Sigmoid colon (tissue), 4 donors: ENCODE measurements at regions not wholly inside any gene's neighbourhood (a gene's known extent, or its start where the extent isn't known, plus 50 kb on each side); places are given as distances from the start of the nearest gene placed in this dataset.

Experiments used
- POLR2AphosphoS5 ChIP-seq, 4 donors: sonication (generic); formaldehyde crosslinking; IDR thresholded peaks; one replicate each; pipeline ENCODE4 v1.6.1; 2017; ENCODE audit warnings: antibody characterized with exemption in 4 of 4
- TF ChIP-seq, protein P1 (sequence below), 4 experiments: fragments of 450-650 bp in 3 of 4; fragments of 200-600 bp in 1 of 4; IDR thresholded peaks; one replicate each; pipeline ENCODE4 v1.5.1; 2016 to 2019; ENCODE audit warnings: antibody characterized with exemption in 4 of 4, mild to moderate bottlenecking in 3 of 4, moderate library complexity in 2 of 4

DNA sequence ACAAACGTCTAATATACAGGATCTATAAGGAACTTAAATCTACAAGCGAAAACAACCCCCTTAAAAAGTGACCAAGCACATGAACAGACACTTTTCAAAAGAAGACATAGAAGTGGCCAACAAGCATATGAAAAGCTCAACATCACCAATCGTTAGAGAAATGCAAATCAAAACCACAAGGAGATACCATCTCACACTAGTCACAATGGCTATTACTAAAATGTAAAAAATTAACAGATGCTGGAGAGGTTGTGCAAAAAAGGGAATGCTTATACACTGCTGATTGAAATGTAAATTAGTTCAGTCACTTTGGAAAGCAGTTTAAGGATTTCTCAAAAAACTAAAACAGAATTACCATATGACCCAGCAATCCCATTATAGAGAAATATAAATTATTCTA, 1148.5 kb upstream of the FAM98A start:
- no peak for TF ChIP-seq POLR2AphosphoS5 (IDR thresholded peaks at IDR 0.05)
- TF ChIP-seq, protein P1, sequence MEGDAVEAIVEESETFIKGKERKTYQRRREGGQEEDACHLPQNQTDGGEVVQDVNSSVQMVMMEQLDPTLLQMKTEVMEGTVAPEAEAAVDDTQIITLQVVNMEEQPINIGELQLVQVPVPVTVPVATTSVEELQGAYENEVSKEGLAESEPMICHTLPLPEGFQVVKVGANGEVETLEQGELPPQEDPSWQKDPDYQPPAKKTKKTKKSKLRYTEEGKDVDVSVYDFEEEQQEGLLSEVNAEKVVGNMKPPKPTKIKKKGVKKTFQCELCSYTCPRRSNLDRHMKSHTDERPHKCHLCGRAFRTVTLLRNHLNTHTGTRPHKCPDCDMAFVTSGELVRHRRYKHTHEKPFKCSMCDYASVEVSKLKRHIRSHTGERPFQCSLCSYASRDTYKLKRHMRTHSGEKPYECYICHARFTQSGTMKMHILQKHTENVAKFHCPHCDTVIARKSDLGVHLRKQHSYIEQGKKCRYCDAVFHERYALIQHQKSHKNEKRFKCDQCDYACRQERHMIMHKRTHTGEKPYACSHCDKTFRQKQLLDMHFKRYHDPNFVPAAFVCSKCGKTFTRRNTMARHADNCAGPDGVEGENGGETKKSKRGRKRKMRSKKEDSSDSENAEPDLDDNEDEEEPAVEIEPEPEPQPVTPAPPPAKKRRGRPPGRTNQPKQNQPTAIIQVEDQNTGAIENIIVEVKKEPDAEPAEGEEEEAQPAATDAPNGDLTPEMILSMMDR (IDR thresholded peaks at IDR 0.05): no peak
